GM12892 (cell line): ENCODE measurements at regions not wholly inside any gene's neighbourhood (a gene's known extent, or its start where the extent isn't known, plus 50 kb on each side); places are given as distances from the start of the nearest gene placed in this dataset.
"Not testable (repeated sequence)": the region's sequence is repeated elsewhere in the genome, so short reads cannot be mapped to it uniquely, and the experiment has no call there.

ENCODE experiments used
- DNase-seq: peaks from one replicate; pipeline ENCODE4 v3.0.0; 2011; ENCODE audit not compliant: insufficient read length
- FAIRE-seq: peaks from 2 replicates; lab custom pipeline; 2011; peaks lifted over from hg19 to GRCh38; lab: Jason Lieb, UNC
- POLR2A ChIP-seq: IDR thresholded peaks from 2 replicates; pipeline ENCODE4 v1.6.1; 2011; ENCODE audit warnings: low read depth, low read length, control low read depth
- POLR2AphosphoS5 ChIP-seq: IDR thresholded peaks from 2 replicates; pipeline ENCODE4 v1.6.1; 2011; ENCODE audit warnings: low read depth, low read length, control low read depth
- TAF1 ChIP-seq: IDR thresholded peaks from 2 replicates; pipeline ENCODE4 v1.6.1; 2011; ENCODE audit warnings: low read depth, mild to moderate bottlenecking, control low read depth, low read length, borderline replicate concordance

DNA sequence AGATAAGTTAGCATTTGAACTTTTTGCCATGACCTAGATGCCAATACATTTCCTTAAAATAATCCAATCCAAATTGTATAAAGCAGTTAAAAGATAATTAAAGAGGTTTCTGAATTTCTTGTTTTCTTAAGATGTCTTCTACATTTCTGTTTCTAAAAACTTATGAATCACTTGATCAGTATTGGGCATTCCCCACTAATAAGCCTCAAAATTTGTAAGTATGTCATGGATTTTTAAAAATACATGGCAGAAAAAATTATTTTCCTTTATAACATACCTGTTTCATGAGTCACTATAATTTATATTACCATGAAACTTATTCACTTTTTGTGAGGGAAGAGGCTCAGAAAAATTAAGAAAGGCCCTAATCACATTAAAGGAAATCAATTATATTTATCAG lies 90.3 kb upstream of the TFPI start:
- no peak for DNase-seq
- no peak for FAIRE-seq
- no peak for TF ChIP-seq POLR2A

- TF ChIP-seq TAF1 (no peak), POLR2A (no peak), POLR2AphosphoS5 (no peak)
- no peak for DNase-seq
- no peak for FAIRE-seq
Measured at GRCh38 chr2:187644981-187645380, 90.7 kb upstream of the TFPI start.

DNA sequence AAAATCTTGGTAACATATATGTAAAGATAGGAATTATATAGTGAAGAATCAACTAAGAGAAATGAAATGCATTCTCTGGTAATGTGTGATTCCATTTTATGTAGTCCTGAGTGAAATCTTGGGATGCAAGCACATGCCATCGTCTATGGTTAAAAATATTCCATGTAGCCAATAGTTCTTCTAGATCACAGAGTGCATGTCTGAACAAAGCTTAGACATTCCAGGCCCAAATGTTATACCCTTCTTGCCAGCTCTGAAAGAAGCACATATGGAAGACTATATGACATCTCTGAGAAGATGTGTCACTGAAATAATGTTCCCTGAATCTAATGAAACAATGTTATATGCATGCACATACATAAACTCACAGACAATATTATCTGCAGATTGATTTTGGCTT lies 92.3 kb upstream of the TFPI start:
- FAIRE-seq: no peak
- no peak for DNase-seq
- TF ChIP-seq POLR2A (no peak), TAF1 (no peak), POLR2AphosphoS5 (no peak)

DNA sequence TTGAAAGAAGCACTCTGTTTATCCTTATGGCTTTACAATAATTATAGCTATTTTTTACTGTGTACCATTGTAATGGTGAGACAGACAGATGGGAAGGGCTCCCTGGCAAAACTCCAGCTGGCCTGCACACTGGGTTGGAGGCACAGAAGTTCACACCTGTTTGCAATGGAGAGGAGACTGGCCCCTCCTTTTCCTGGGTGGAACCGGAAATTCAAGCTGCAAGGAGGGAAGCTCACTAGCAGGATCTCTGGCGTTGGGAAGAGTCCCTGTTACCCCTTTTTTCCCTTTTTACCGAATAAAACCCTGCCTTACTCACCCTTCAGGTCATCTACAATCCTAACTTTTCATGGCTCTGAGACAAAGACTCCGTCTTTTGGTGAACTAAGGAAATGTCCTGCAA lies 100.3 kb upstream of the TFPI start:
- DNase-seq (no peak), FAIRE-seq (no peak)
- TF ChIP-seq POLR2A: no peak
- no peak for TF ChIP-seq POLR2AphosphoS5
- no peak for TF ChIP-seq TAF1

- DNase-seq (no peak), FAIRE-seq (no peak)
- no peak for TF ChIP-seq POLR2AphosphoS5
- TF ChIP-seq POLR2A: no peak
- TF ChIP-seq TAF1: no peak
Measured at GRCh38 chr2:187655001-187655400, 100.8 kb upstream of the TFPI start.

DNA sequence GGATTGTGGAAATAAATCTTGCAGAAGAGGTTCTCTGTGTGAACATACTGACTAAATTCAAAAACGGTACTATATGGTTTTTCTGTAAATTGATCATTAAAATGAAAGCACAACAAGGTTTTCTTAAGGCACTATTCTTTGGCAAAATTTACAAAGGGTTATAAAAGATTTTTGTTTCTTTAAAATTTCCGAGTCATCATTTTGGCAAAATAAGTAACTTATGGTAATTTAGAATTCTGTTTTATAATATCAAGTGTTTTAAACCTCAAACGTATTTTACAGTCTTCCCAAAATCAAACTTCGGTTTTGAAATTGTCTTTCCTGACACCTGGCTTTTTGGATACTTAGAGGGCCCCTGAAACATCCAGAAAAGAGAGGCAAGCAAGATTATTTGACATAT lies 101.9 kb upstream of the TFPI start:
- TF ChIP-seq POLR2A: no peak
- TF ChIP-seq TAF1: no peak
- no peak for TF ChIP-seq POLR2AphosphoS5
- FAIRE-seq (no peak), DNase-seq (no peak)

DNA sequence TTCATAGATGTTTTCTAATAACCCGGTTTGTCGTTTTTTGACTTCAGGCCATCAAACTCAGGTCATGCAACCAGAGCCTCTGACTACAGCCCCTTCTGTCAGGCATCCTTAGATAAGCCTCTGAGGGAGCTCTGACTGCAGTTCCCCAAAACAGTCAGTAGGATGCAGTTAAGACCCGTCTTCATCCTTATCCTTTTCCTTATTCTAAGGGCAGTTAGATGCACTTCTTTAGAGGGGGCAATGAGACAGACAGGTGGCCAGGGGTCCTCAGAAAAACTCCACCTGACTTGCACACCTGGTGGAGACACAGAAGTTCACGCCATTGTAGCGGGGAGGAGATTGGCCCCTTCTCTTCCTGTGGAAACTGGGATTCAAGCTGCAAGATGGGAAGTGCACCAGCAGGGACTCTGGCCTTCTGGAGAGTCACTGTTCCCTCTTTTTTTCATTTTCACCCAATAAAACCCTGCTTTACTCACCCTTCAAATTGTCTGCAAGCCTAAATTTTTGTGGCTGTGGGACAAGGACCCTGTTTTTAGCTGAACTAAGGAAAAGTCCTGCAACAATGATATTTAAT lies 104.8 kb upstream of the TFPI start:
- TF ChIP-seq POLR2AphosphoS5: no peak
- no peak for TF ChIP-seq TAF1
- no peak for TF ChIP-seq POLR2A
- DNase-seq (no peak), FAIRE-seq (no peak)

DNA sequence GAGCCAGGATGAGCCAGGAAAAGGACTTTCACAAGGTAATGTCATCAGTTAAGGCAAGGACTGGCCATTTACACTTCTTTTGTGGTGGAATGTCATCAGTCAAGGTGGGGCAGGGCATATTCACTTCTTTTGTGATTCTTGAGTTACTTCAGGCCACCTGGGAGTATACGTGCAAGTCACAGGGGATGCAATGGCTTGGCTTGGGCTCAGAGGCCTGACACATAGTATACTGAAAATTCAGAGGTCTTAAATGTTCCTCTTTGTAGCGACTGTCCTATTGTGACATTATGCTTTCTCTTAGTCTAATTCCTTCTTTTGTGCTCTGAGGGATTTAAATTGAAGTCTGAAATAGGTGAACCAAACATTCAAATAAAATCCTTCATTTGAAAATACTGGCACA lies 121.8 kb upstream of the TFPI start:
- not testable (repeated sequence) for FAIRE-seq

DNA sequence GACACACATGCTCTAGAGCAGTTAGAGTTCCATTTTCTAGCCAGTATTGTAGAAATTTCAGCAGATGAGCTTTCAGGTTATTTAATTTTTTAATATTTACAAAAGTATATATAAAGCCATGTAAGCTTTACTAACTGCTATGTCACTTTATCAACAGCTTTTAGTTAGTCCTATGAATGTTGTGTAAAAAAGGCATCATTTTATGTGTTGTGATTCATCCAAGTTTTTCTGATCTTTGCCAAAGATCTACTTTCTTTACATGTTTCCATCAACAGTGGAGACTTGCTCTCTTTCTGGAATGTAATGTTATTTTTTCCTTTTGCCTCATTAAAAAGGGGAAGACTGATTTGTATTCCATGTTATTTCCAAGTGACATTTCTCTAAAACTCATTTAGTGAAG lies 125.2 kb upstream of the TFPI start:
- FAIRE-seq (no peak), DNase-seq (no peak)
- TF ChIP-seq TAF1 (no peak), POLR2AphosphoS5 (no peak), POLR2A (no peak)

More for the DNA sequence above, 121.8 kb upstream of the TFPI start:
- not testable (repeated sequence) for DNase-seq

GRCh38 chr2:187684174-187684573 lies 129.9 kb upstream of the TFPI start:
- FAIRE-seq: no peak
- TF ChIP-seq TAF1 (no peak), POLR2A (no peak), POLR2AphosphoS5 (no peak)
- DNase-seq: no peak

DNA sequence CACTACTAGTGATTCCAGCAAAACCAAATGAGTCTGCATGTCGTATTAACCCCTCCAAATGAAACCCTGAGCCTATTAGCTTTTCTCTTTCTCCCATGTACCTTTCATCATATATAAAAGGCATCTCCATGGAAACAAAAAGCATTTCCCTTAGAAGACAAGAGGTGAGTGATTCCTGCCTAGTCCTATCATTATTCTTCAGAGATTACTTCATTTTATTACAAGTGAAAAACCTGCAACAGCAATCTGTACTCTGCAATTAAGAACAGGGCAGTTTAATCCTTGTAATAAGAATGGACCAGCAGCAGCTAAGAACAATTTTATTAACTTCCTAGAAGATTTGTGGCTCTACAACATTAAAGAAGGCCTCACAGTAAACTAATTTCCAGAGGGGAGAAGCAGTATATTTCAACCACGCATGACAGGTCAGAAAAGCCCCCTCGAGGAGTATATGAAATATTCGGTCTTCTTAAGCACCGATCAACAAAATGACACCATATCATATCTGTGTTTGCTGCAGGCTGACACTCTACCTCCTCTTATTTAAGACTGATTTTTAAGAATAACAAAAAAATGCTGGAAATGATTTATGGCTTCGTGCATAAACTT lies 132.3 kb upstream of the TFPI start:
- TF ChIP-seq TAF1: no peak
- no peak for TF ChIP-seq POLR2AphosphoS5
- no peak for TF ChIP-seq POLR2A
- FAIRE-seq (no peak), DNase-seq (no peak)

DNA sequence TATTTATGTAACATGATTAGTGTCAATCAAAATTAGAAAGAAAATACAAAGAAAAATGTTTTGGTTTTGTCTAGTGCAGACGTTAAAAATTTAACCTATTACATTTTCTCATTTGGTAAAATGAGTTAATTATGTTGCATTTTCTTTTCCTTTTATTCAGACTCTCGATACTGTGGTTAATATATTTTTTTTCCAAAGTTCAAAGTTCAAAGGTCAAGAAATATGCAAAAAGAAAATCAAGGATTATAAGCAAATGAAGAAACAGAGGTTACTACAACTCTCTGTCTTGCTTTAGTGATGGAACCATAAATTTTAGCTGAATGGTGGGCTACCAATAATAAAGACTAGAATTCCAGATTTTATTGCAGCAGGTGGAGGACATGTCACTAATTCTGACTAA lies 133.3 kb upstream of the TFPI start:
- TF ChIP-seq TAF1 (no peak), POLR2AphosphoS5 (no peak), POLR2A (no peak)
- DNase-seq (no peak), FAIRE-seq (no peak)
